ENCODE measurements at regions not wholly inside any gene's neighbourhood (a gene's known extent, or its start where the extent isn't known, plus 50 kb on each side); places are given as distances from the start of the nearest gene placed in this dataset.
"Not testable (repeated sequence)": the region's sequence is repeated elsewhere in the genome, so short reads cannot be mapped to it uniquely, and the experiment has no call there.

GRCh38 chr7:65453341-65454030, 79.8 kb downstream of the ZNF92 start:
- no peak for DNase-seq (ENCODE audit: low read depth, low spot score)

GRCh38 chr7:65454469-65454868, 80.8 kb downstream of the ZNF92 start:
- no peak for DNase-seq (ENCODE audit: low read depth, low spot score)

- DNase-seq (ENCODE audit: low read depth, low spot score), result not testable (repeated sequence)
Observed at GRCh38 chr7:65455050-65455449, 81.4 kb downstream of the ZNF92 start.

GRCh38 chr7:65457705-65458104, 84.0 kb downstream of the ZNF92 start:
- DNase-seq (ENCODE audit: low read depth, low spot score), result no peak

- no peak for DNase-seq (ENCODE audit: low read depth, low spot score)
Observed at GRCh38 chr7:65459438-65459837, 85.8 kb downstream of the ZNF92 start.

- DNase-seq (ENCODE audit: low read depth, low spot score), result no peak
Observed at GRCh38 chr7:65462148-65462716, 88.6 kb downstream of the ZNF92 start.

- DNase-seq (ENCODE audit: low read depth, low spot score), result no peak
Observed at GRCh38 chr7:65463184-65463583, 89.5 kb downstream of the ZNF92 start.

GRCh38 chr7:65469919-65470558, 96.4 kb downstream of the ZNF92 start:
- DNase-seq (ENCODE audit: low read depth, low spot score), result not testable (repeated sequence)

GRCh38 chr7:65471587-65471986, 97.9 kb downstream of the ZNF92 start:
- DNase-seq (ENCODE audit: low read depth, low spot score), result no peak

- DNase-seq (ENCODE audit: low read depth, low spot score), result no peak
Observed at GRCh38 chr7:65475040-65475726, 101.5 kb downstream of the ZNF92 start.

- no peak for DNase-seq (ENCODE audit: low read depth, low spot score)
Observed at GRCh38 chr7:65475734-65476319, 102.2 kb downstream of the ZNF92 start.

- no peak for DNase-seq (ENCODE audit: low read depth, low spot score)
Observed at GRCh38 chr7:65477326-65477725, 103.7 kb downstream of the ZNF92 start.

GRCh38 chr7:65489260-65489767, 115.7 kb downstream of the ZNF92 start:
- DNase-seq (ENCODE audit: low read depth, low spot score), result no peak

- DNase-seq (ENCODE audit: low read depth, low spot score), result not testable (repeated sequence)
Observed at GRCh38 chr7:65496697-65497096, 123.0 kb downstream of the ZNF92 start.

- DNase-seq (ENCODE audit: low read depth, low spot score), result no peak
Observed at GRCh38 chr7:65503434-65504152, 129.9 kb downstream of the ZNF92 start.

GRCh38 chr7:65504504-65505319, 131.1 kb downstream of the ZNF92 start:
- not testable (repeated sequence) for DNase-seq (ENCODE audit: low read depth, low spot score)

GRCh38 chr7:65505320-65505633, 131.6 kb downstream of the ZNF92 start:
- not testable (repeated sequence) for DNase-seq (ENCODE audit: low read depth, low spot score)

- DNase-seq (ENCODE audit: low read depth, low spot score), result not testable (repeated sequence)
Observed at GRCh38 chr7:65508581-65509367, 135.1 kb downstream of the ZNF92 start.

GRCh38 chr7:65509368-65510186, 135.9 kb downstream of the ZNF92 start:
- no peak for DNase-seq (ENCODE audit: low read depth, low spot score)

Measured in activated naive CD8-positive, alpha-beta T cell treated with anti-CD3 and anti-CD28 coated beads, Interleukin-2, amount 50 U/mL, for 16 hours (primary cell).